ENCODE measurements at regions not wholly inside any gene's neighbourhood (a gene's known extent, or its start where the extent isn't known, plus 50 kb on each side); places are given as distances from the start of the nearest gene placed in this dataset.

- no peak for TF ChIP-seq CTCF (conservative IDR thresholded peaks at IDR 0.05; ENCODE audit: low read depth in 2 of 2)
- TF ChIP-seq ZNF114 (CRISPR knock-in tag; IDR thresholded peaks at IDR 0.05): no peak
- TF ChIP-seq CREB1 (CRISPR knock-in tag; IDR thresholded peaks at IDR 0.05; ENCODE audit: low read depth): no peak
- no peak for TF ChIP-seq EZH2phosphoT487 (IDR thresholded peaks at IDR 0.05; ENCODE audit: unreplicated experiment)
- TF ChIP-seq ZNF331 (CRISPR knock-in tag; IDR thresholded peaks at IDR 0.05; ENCODE audit: low read depth): no peak
- no peak for TF ChIP-seq EZH2 (IDR thresholded peaks at IDR 0.05; ENCODE audit: low read depth, unreplicated experiment)
- no peak for TF ChIP-seq REST (IDR thresholded peaks at IDR 0.05; ENCODE audit: unreplicated experiment)
- TF ChIP-seq POLR2AphosphoS5 (IDR thresholded peaks at IDR 0.05; ENCODE audit: low read depth): no peak
Observed at GRCh38 chr4:103370336-103370735, 172.2 kb upstream of the CENPE start.
